SK-N-SH (cell line): ENCODE measurements at regions not wholly inside any gene's neighbourhood (a gene's known extent, or its start where the extent isn't known, plus 50 kb on each side); places are given as distances from the start of the nearest gene placed in this dataset.

Experiments used
- CTCF ChIA-PET: fragments of 300-600, 350-600 bp; formaldehyde crosslinking; extraction: SDS; loops from one replicate; lab custom pipeline; 2021; lab: Yijun Ruan, JAX
- POLR2A ChIA-PET: fragments of 350-600 bp; sonication (Branson Sonifier 250); formaldehyde crosslinking; extraction: SDS; loops from one replicate; lab custom pipeline; 2020; ENCODE audit warnings: antibody characterized with exemption, inconsistent platforms; lab: Yijun Ruan, JAX
- DNase-seq: peaks from one replicate; pipeline ENCODE4 v3.0.0; 2012
- H2AFZ ChIP-seq: fragments of 200-600 bp; sonication (generic); 2 replicates; pipeline ENCODE4 v1.8.1; 2016; ENCODE audit warnings: antibody characterized with exemption, mild to moderate bottlenecking, low read depth
- H3F3A ChIP-seq: fragments of 200-600 bp; sonication (generic); replicated peaks from 2 replicates; pipeline ENCODE3; 2016; ENCODE audit warnings: antibody characterized with exemption, mild to moderate bottlenecking; ENCODE audit not compliant: insufficient read depth
- H3K27ac ChIP-seq, 2 experiments: fragments of 200-500 bp in 1 of 2; fragments of 200-600 bp in 1 of 2; sonication (Bioruptor generic) in 1 of 2; sonication (generic), shearing (Covaris generic) in 1 of 2; 2 replicates each; pipeline versions ENCODE4 v1.5.1 to v1.6.1; 2014 to 2016; ENCODE audit warnings: low read depth in 2 of 2, inconsistent platforms in 1 of 2, low read length in 1 of 2, mild to moderate bottlenecking in 1 of 2, mixed read lengths in 1 of 2
- H3K27me3 ChIP-seq: fragments of 200-600 bp; sonication (generic), shearing (Covaris generic); 2 replicates; pipeline ENCODE4 v1.6.1; 2016; ENCODE audit warnings: mixed run types; ENCODE audit not compliant: insufficient read depth
- H3K36me3 ChIP-seq, 2 experiments: fragments of 200-500 bp in 1 of 2; fragments of 200-600 bp in 1 of 2; sonication (Bioruptor generic) in 1 of 2; sonication (generic) in 1 of 2; replicated peaks in 1 of 2; 2 replicates each; pipeline versions ENCODE3 to v1.5.1; 2014 to 2016; ENCODE audit warnings: low read length in 1 of 2, mild to moderate bottlenecking in 1 of 2; ENCODE audit not compliant: insufficient read depth in 2 of 2, control insufficient read depth in 1 of 2
- H3K4me1 ChIP-seq, 2 experiments: fragments of 200-500 bp in 1 of 2; fragments of 200-600 bp in 1 of 2; sonication (Bioruptor generic) in 1 of 2; sonication (generic), shearing (Covaris generic) in 1 of 2; 2 replicates each; pipeline versions ENCODE4 v1.5.1 to v1.6.1; 2014 to 2016; ENCODE audit warnings: low read depth in 1 of 2, low read length in 1 of 2, mixed run types in 1 of 2; ENCODE audit not compliant: insufficient read depth in 2 of 2, control insufficient read depth in 1 of 2
- H3K4me2 ChIP-seq: fragments of 200-600 bp; sonication (generic), shearing (Covaris generic); 2 replicates; pipeline ENCODE4 v1.6.1; 2017; ENCODE audit warnings: mixed run types
- H3K4me3 ChIP-seq, 2 experiments: fragments of 200-500 bp in 1 of 2; fragments of 200-600 bp in 1 of 2; sonication (Bioruptor generic) in 1 of 2; sonication (generic), shearing (Covaris generic) in 1 of 2; 2 replicates each; pipeline versions ENCODE4 v1.5.1 to v1.8.1; 2014 to 2016; ENCODE audit warnings: low read depth in 2 of 2, inconsistent platforms in 1 of 2, low read length in 1 of 2, mild to moderate bottlenecking in 1 of 2, mixed read lengths in 1 of 2, moderate library complexity in 1 of 2
- H3K79me2 ChIP-seq: fragments of 200-600 bp; sonication (generic); 2 replicates; pipeline ENCODE4 v1.8.1; 2017; ENCODE audit warnings: mild to moderate bottlenecking; ENCODE audit not compliant: insufficient read depth
- H3K9ac ChIP-seq: fragments of 200-600 bp; sonication (generic); 2 replicates; pipeline ENCODE4 v1.6.1; 2017; ENCODE audit warnings: mixed run types
- H3K9me2 ChIP-seq: fragments of 200-600 bp; sonication (generic); 2 replicates; pipeline ENCODE4 v1.6.1; 2017; ENCODE audit warnings: mixed run types
- H3K9me3 ChIP-seq: fragments of 200-600 bp; sonication (generic); 2 replicates; pipeline ENCODE4 v1.6.1; 2017; ENCODE audit warnings: mixed run types, mild to moderate bottlenecking, moderate library complexity
- H4K20me1 ChIP-seq: fragments of 200-600 bp; sonication (generic); 2 replicates; pipeline ENCODE4 v1.6.1; 2017; ENCODE audit warnings: mild to moderate bottlenecking, mixed run types; ENCODE audit not compliant: insufficient read depth
- CHD2 ChIP-seq: fragments of 150-350 bp; IDR thresholded peaks from 2 replicates; pipeline ENCODE4 v1.6.1; 2018; ENCODE audit warnings: low read length; ENCODE audit not compliant: partially characterized antibody
- EZH2phosphoT487 ChIP-seq: fragments of 200-600 bp; sonication (generic); IDR thresholded peaks from 2 replicates; pipeline ENCODE4 v1.6.1; 2017; ENCODE audit warnings: low read depth, mixed run types, mild to moderate bottlenecking, antibody characterized with exemption, moderate library complexity, borderline replicate concordance
- FOSL2 ChIP-seq: IDR thresholded peaks from 2 replicates; pipeline ENCODE4 v1.4.0; 2012; ENCODE audit warnings: low read depth, mild to moderate bottlenecking, moderate library complexity, borderline replicate concordance
- FOXJ3 ChIP-seq: sonication (generic); formaldehyde crosslinking; IDR thresholded peaks from 2 replicates; pipeline ENCODE4 v1.5.1; 2020; ENCODE audit warnings: mild to moderate bottlenecking, missing genetic modification reagents
- FOXM1 ChIP-seq: IDR thresholded peaks from 2 replicates; pipeline ENCODE4 v1.4.0; 2012; ENCODE audit warnings: low read depth, mild to moderate bottlenecking
- GABPA ChIP-seq: IDR thresholded peaks from 2 replicates; pipeline ENCODE4 v1.4.0; 2012; ENCODE audit warnings: low read depth, mild to moderate bottlenecking
- GATA2 ChIP-seq: sonication (generic); formaldehyde crosslinking; IDR thresholded peaks from 2 replicates; pipeline ENCODE4 v1.5.0; 2020; ENCODE audit warnings: mild to moderate bottlenecking, missing genetic modification reagents
- IRF3 ChIP-seq: fragments of 150-350 bp; IDR thresholded peaks from 2 replicates; pipeline ENCODE4 v1.6.1; 2016; ENCODE audit warnings: mild to moderate bottlenecking, low read depth, low read length
- MEF2A ChIP-seq: IDR thresholded peaks from 2 replicates; pipeline ENCODE4 v1.4.0; 2012; ENCODE audit warnings: low read depth, borderline replicate concordance
- NFIC ChIP-seq: IDR thresholded peaks from 2 replicates; pipeline ENCODE4 v1.4.0; 2012; ENCODE audit warnings: borderline replicate concordance
- NRF1 ChIP-seq: IDR thresholded peaks from 2 replicates; pipeline ENCODE4 v1.6.1; 2012; ENCODE audit warnings: low read depth, mild to moderate bottlenecking, low read length
- PBX3 ChIP-seq: IDR thresholded peaks from 2 replicates; pipeline ENCODE4; 2012
- RAD21 ChIP-seq: IDR thresholded peaks from 2 replicates; pipeline ENCODE4 v1.6.1; 2012; ENCODE audit warnings: mild to moderate bottlenecking, low read length
- RCOR1 ChIP-seq: fragments of 150-350 bp; IDR thresholded peaks from 2 replicates; pipeline ENCODE4 v1.6.1; 2017; ENCODE audit warnings: antibody characterized with exemption, low read length
- REST ChIP-seq: IDR thresholded peaks from 2 replicates; pipeline ENCODE4 v1.6.1; 2012; ENCODE audit warnings: mild to moderate bottlenecking, low read depth, low read length, moderate library complexity
- RFX5 ChIP-seq: IDR thresholded peaks from 2 replicates; pipeline ENCODE4 v1.6.1; 2012; ENCODE audit warnings: mild to moderate bottlenecking, improper control_type of control experiment, low read length
- RXRA ChIP-seq: IDR thresholded peaks from 2 replicates; pipeline ENCODE4 v1.4.0; 2012; ENCODE audit warnings: low read depth, mild to moderate bottlenecking, borderline replicate concordance
- SIN3A ChIP-seq: IDR thresholded peaks from 2 replicates; pipeline ENCODE4 v1.6.1; 2012; ENCODE audit warnings: low read depth, mild to moderate bottlenecking, low read length, moderate library complexity, borderline replicate concordance
- SMC3 ChIP-seq: IDR thresholded peaks from 2 replicates; pipeline ENCODE4 v1.6.1; 2012; ENCODE audit warnings: low read depth, low read length, improper control_type of control experiment
- TAF1 ChIP-seq: IDR thresholded peaks from 2 replicates; pipeline ENCODE4 v1.6.1; 2012; ENCODE audit warnings: low read depth, mild to moderate bottlenecking, low read length, moderate library complexity, borderline replicate concordance
- TCF12 ChIP-seq: IDR thresholded peaks from 2 replicates; pipeline ENCODE4 v1.4.0; 2012
- USF1 ChIP-seq: IDR thresholded peaks from 2 replicates; pipeline ENCODE4 v1.4.0; 2012; ENCODE audit warnings: low read depth, borderline replicate concordance
- WGBS: methylation state at CpG from one replicate; pipeline ENCODE4 v1.1.6; 2017; ENCODE audit warnings: low lambda C conversion rate; 5-methylcytosine and 5-hydroxymethylcytosine counted together

- no peaks in the 10 kb centered on the region for H3K9me3 ChIP-seq
- no peaks in the 10 kb centered on the region for H4K20me1 ChIP-seq
- CTCF ChIA-PET, result interaction anchor here (1.3 kb wide), 1 partner anchor 18 kb away, joined by 3 read pairs; no protein-coding TSS in a partner anchor
- peaks cover 5% of the 10 kb centered on the region for H3F3A ChIP-seq
- no peak for DNase-seq
- no peaks in the 10 kb centered on the region for H3K9me2 ChIP-seq
- no peaks in the 10 kb centered on the region for H3K36me3 ChIP-seq
- 68% methylated on average over 5 of the region's 5 CpGs for WGBS
- no peak for TF ChIP-seq CHD2
- no peak for TF ChIP-seq FOXM1
- no peak for TF ChIP-seq NRF1
- no peak for TF ChIP-seq TAF1
- TF ChIP-seq MEF2A, result no peak
- TF ChIP-seq SMC3, result no peak
- no peak for TF ChIP-seq RCOR1
- no peak for TF ChIP-seq GABPA
- no peak for TF ChIP-seq FOSL2
- no peak for TF ChIP-seq RXRA
- TF ChIP-seq NFIC, result no peak
- TF ChIP-seq SIN3A, result no peak
- TF ChIP-seq USF1, result no peak
- TF ChIP-seq GATA2, result no peak
- TF ChIP-seq IRF3, result no peak
- no peak for TF ChIP-seq PBX3
- TF ChIP-seq RAD21, result no peak
- TF ChIP-seq RFX5, result no peak
- no peak overlapping the region for H3K27ac ChIP-seq
- H3K4me2 ChIP-seq, result no peak overlapping the region
- no peak overlapping the region for H3K4me3 ChIP-seq
- H3K79me2 ChIP-seq, result no peaks in the 10 kb centered on the region
- H3K4me1 ChIP-seq, result no peaks in the 10 kb centered on the region
- POLR2A ChIA-PET, result interaction anchor here (0.6 kb wide), 1 partner anchor 1793 kb away, joined by 3 read pairs; no protein-coding TSS in a partner anchor
- H3K9ac ChIP-seq, result no peak overlapping the region
- H3K27me3 ChIP-seq, result no peaks in the 10 kb centered on the region
- H2AFZ ChIP-seq, result no peak overlapping the region
Measured at GRCh38 chr13:106314417-106314816, 221.0 kb downstream of the EFNB2 start.

- Histone ChIP-seq H3K36me3 (no peaks in the 10 kb centered on the region), H2AFZ (no peak overlapping the region), H3F3A (no peaks in the 10 kb centered on the region), H3K27me3 (no peaks in the 10 kb centered on the region), H3K27ac (no peak overlapping the region), H3K79me2 (no peaks in the 10 kb centered on the region), H3K4me2 (no peak overlapping the region), H3K9me3 (no peaks in the 10 kb centered on the region), H3K4me3 (no peak overlapping the region), H3K9me2 (no peaks in the 10 kb centered on the region), H3K4me1 (no peaks in the 10 kb centered on the region), H4K20me1 (no peaks in the 10 kb centered on the region), H3K9ac (no peak overlapping the region)
- POLR2A ChIA-PET, result no interaction called here
- CTCF ChIA-PET, result no interaction called here
- DNase-seq, result no peak
- WGBS, result 66% methylated on average over 9 of the region's 9 CpGs
- no peak for TF ChIP-seq RAD21
- no peak for TF ChIP-seq TCF12
- TF ChIP-seq CHD2, result no peak
- no peak for TF ChIP-seq EZH2phosphoT487
- no peak for TF ChIP-seq FOXM1
- TF ChIP-seq MEF2A, result no peak
- TF ChIP-seq RFX5, result no peak
- TF ChIP-seq NFIC, result no peak
- no peak for TF ChIP-seq REST
- no peak for TF ChIP-seq GABPA
- TF ChIP-seq FOXJ3 (CRISPR knock-in tag), result no peak
- TF ChIP-seq GATA2, result no peak
- TF ChIP-seq NRF1, result no peak
- no peak for TF ChIP-seq SMC3
Measured at GRCh38 chr13:106311004-106311403, 224.5 kb downstream of the EFNB2 start.
